ENCODE measurements at regions not wholly inside any gene's neighbourhood (a gene's known extent, or its start where the extent isn't known, plus 50 kb on each side); places are given as distances from the start of the nearest gene placed in this dataset.

GRCh38 chr18:30512872-30513271 is 529.7 kb downstream of the DSC3 start:
- TF ChIP-seq CTCF (IDR thresholded peaks at IDR 0.05) (no peak), POLR2A (IDR thresholded peaks at IDR 0.05) (no peak)

Measured in heart left ventricle (tissue), 13 donors.